ENCODE measurements at regions not wholly inside any gene's neighbourhood (a gene's known extent, or its start where the extent isn't known, plus 50 kb on each side); places are given as distances from the start of the nearest gene placed in this dataset.
A peak's percentile ranks its signal among the peaks of the same experiment; 100 is the strongest.

DNA sequence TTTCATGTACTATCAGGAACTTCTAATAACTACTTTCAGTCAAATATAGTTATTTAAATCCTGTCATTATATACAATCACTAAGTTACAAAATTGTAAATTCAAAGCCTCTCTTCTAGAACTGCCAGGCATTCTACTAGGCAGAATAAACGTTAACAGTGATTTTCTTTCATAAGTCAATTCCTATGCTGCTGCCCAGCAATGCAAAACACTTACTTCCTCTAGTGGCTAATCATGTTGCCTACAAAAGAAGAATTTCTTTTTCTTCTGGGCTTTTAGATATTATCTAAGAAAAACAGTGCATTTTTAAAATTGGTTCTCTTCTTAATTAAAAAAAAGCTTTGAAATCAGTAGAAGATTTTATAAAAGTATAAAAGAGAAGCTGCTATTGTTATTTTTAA lies 509.8 kb upstream of the ADAMTS5 start:
- TF ChIP-seq, protein P1, sequence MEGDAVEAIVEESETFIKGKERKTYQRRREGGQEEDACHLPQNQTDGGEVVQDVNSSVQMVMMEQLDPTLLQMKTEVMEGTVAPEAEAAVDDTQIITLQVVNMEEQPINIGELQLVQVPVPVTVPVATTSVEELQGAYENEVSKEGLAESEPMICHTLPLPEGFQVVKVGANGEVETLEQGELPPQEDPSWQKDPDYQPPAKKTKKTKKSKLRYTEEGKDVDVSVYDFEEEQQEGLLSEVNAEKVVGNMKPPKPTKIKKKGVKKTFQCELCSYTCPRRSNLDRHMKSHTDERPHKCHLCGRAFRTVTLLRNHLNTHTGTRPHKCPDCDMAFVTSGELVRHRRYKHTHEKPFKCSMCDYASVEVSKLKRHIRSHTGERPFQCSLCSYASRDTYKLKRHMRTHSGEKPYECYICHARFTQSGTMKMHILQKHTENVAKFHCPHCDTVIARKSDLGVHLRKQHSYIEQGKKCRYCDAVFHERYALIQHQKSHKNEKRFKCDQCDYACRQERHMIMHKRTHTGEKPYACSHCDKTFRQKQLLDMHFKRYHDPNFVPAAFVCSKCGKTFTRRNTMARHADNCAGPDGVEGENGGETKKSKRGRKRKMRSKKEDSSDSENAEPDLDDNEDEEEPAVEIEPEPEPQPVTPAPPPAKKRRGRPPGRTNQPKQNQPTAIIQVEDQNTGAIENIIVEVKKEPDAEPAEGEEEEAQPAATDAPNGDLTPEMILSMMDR (optimal IDR thresholded peaks at IDR 0.05 in 1 of 3, IDR thresholded peaks at IDR 0.05 in 1 of 3, conservative IDR thresholded peaks at IDR 0.05 in 1 of 3; ENCODE audit: extremely low read depth in 1 of 3, insufficient read depth in 2 of 3, low read length in 3 of 3): peak in 2 of 3 experiments; percentile 10 to 32
- no peak for TF ChIP-seq EZH2 (IDR thresholded peaks at IDR 0.05; ENCODE audit: low read length)
